CD4-positive, CD25-positive, alpha-beta regulatory T cell (primary cell): ENCODE measurements at regions not wholly inside any gene's neighbourhood (a gene's known extent, or its start where the extent isn't known, plus 50 kb on each side); places are given as distances from the start of the nearest gene placed in this dataset.

Experiments used
- ATAC-seq, 2 donors: fragments of 150-1000 bp; cut with Tn5 transposase; one replicate each; pipeline ENCODE4 v1.10.0; 2021; ENCODE audit warnings: low read depth in 2 of 2, moderate number of reproducible peaks in 2 of 2, moderate library complexity in 1 of 2
- DNase-seq, 3 donors: peaks; one replicate each; pipeline versions ENCODE4 v3.0.0 to v3.0.0-alpha.2; 2012 to 2022; ENCODE audit warnings: mixed read lengths in 1 of 3
- H3K27ac ChIP-seq: one replicate; pipeline ENCODE4 v1.7.0; 2013; ENCODE audit warnings: mild to moderate bottlenecking, low read length; ENCODE audit not compliant: insufficient read depth, poor library complexity, severe bottlenecking
- H3K27me3 ChIP-seq: one replicate; pipeline ENCODE4 v1.7.0; 2013; ENCODE audit warnings: low read length; ENCODE audit not compliant: control insufficient read depth, insufficient read depth
- H3K36me3 ChIP-seq: one replicate; pipeline ENCODE4 v1.7.0; 2013; ENCODE audit warnings: mild to moderate bottlenecking, low read length, moderate library complexity; ENCODE audit not compliant: control insufficient read depth, insufficient read depth
- H3K4me1 ChIP-seq: 2 replicates; pipeline ENCODE4 v1.7.0; 2013; ENCODE audit warnings: mild to moderate bottlenecking, low read length; ENCODE audit not compliant: insufficient read depth, control insufficient read depth, poor library complexity, severe bottlenecking
- H3K4me3 ChIP-seq: one replicate; pipeline ENCODE4 v1.7.0; 2013; ENCODE audit warnings: low read depth, mild to moderate bottlenecking, low read length, moderate library complexity
- H3K9me3 ChIP-seq, 2 experiments: 1 replicate in 1 of 2; 2 replicates in 1 of 2; pipeline ENCODE4 v1.7.0; 2013; ENCODE audit warnings: low read length in 2 of 2, mild to moderate bottlenecking in 1 of 2, moderate library complexity in 1 of 2; ENCODE audit not compliant: control insufficient read depth in 2 of 2
- H3K27ac Mint-ChIP-seq, 3 donors: one replicate each; pipeline ENCODE4 v1.8.0; 2020 to 2022; ENCODE audit warnings: mild to moderate bottlenecking in 3 of 3, mixed read lengths in 3 of 3, moderate library complexity in 2 of 3
- H3K27me3 Mint-ChIP-seq: one replicate; pipeline ENCODE4 v1.8.0; 2022; ENCODE audit warnings: mild to moderate bottlenecking, mixed read lengths
- H3K36me3 Mint-ChIP-seq: one replicate; pipeline ENCODE4 v1.8.0; 2020; ENCODE audit warnings: mixed read lengths
- H3K4me1 Mint-ChIP-seq, 4 donors: one replicate each; pipeline ENCODE4 v1.8.0; 2020 to 2022; ENCODE audit warnings: mixed read lengths in 4 of 4, mild to moderate bottlenecking in 1 of 4
- H3K4me3 Mint-ChIP-seq, 4 donors: one replicate each; pipeline ENCODE4 v1.8.0; 2020 to 2022; ENCODE audit warnings: mild to moderate bottlenecking in 4 of 4, mixed read lengths in 4 of 4, moderate library complexity in 3 of 4
- H3K9me3 Mint-ChIP-seq, 7 donors: one replicate each; pipeline ENCODE4 v1.8.0; 2020 to 2022; ENCODE audit warnings: mixed read lengths in 7 of 7, mild to moderate bottlenecking in 3 of 7, moderate library complexity in 2 of 7

DNA sequence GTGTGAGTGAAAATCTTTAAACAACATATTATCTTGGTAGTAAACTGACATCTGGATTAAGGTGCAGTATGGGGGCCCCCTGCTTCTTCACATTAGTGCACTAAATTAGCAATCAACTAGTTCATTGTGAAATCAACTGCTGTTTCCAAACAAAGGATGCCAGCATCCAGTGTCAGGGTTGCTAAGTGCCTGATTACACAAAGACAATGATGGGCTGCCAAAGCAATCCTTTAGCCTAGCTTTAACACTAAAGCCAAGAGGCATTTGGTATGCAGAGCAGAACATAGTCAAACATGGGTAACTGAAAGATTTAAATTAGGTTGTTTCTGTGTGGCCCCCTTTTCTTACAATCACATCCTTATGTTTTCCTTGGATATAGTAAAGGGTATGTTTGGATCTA, 543.1 kb upstream of the SLITRK5 start:
- Mint-ChIP-seq H3K9me3 (peaks cover 0 to 11% (median 6%) of the 10 kb centered on the region in 7 donors), H3K4me1 (no peaks in the 10 kb centered on the region), H3K4me3 (no peak overlapping the region), H3K36me3 (no peaks in the 10 kb centered on the region), H3K27ac (no peak overlapping the region), H3K27me3 (no peaks in the 10 kb centered on the region)
- Histone ChIP-seq H3K27me3 (no peaks in the 10 kb centered on the region), H3K36me3 (no peaks in the 10 kb centered on the region), H3K4me1 (no peaks in the 10 kb centered on the region), H3K27ac (no peak overlapping the region), H3K9me3 (no peaks in the 10 kb centered on the region), H3K4me3 (no peak overlapping the region)
- no peak for DNase-seq
- no peak for ATAC-seq

GRCh38 chr13:87128491-87128890, 542.7 kb upstream of the SLITRK5 start:
- Mint-ChIP-seq H3K4me1 (no peaks in the 10 kb centered on the region), H3K36me3 (no peaks in the 10 kb centered on the region), H3K4me3 (peak overlapping the region in 1 of 4 donors; percentile 43), H3K27me3 (no peaks in the 10 kb centered on the region), H3K9me3 (peaks cover 0 to 10% (median 7%) of the 10 kb centered on the region in 7 donors), H3K27ac (no peak overlapping the region)
- no peak for ATAC-seq
- Histone ChIP-seq H3K4me1 (no peaks in the 10 kb centered on the region), H3K4me3 (no peak overlapping the region), H3K36me3 (no peaks in the 10 kb centered on the region), H3K27ac (no peak overlapping the region), H3K27me3 (no peaks in the 10 kb centered on the region), H3K9me3 (no peaks in the 10 kb centered on the region)
- no peak for DNase-seq

- Mint-ChIP-seq H3K36me3 (no peaks in the 10 kb centered on the region), H3K4me3 (no peak overlapping the region), H3K27me3 (no peaks in the 10 kb centered on the region), H3K9me3 (peaks cover 0 to 8% (median 5%) of the 10 kb centered on the region in 7 donors), H3K27ac (no peak overlapping the region), H3K4me1 (no peaks in the 10 kb centered on the region)
- H3K27me3 ChIP-seq: no peaks in the 10 kb centered on the region
- ATAC-seq (no peak), DNase-seq (no peak)
- H3K4me1 ChIP-seq: no peaks in the 10 kb centered on the region
- H3K9me3 ChIP-seq: no peaks in the 10 kb centered on the region
- H3K27ac ChIP-seq: no peak overlapping the region
- no peak overlapping the region for H3K4me3 ChIP-seq
- no peaks in the 10 kb centered on the region for H3K36me3 ChIP-seq
Measured at GRCh38 chr13:87129602-87130300, 541.4 kb upstream of the SLITRK5 start.

- peaks cover 0 to 8% (median 5%) of the 10 kb centered on the region in 7 donors for H3K9me3 Mint-ChIP-seq
- Histone ChIP-seq H3K4me1 (no peaks in the 10 kb centered on the region), H3K27ac (no peak overlapping the region), H3K36me3 (no peaks in the 10 kb centered on the region), H3K27me3 (no peaks in the 10 kb centered on the region), H3K4me3 (no peak overlapping the region), H3K9me3 (no peaks in the 10 kb centered on the region)
- no peak for DNase-seq
- no peak for ATAC-seq
- H3K27me3 Mint-ChIP-seq: no peaks in the 10 kb centered on the region
- no peak overlapping the region for H3K4me3 Mint-ChIP-seq
- no peaks in the 10 kb centered on the region for H3K4me1 Mint-ChIP-seq
- no peak overlapping the region for H3K27ac Mint-ChIP-seq
- H3K36me3 Mint-ChIP-seq: no peaks in the 10 kb centered on the region
Measured at GRCh38 chr13:87130423-87130822, 540.7 kb upstream of the SLITRK5 start.

GRCh38 chr13:87131611-87132010, 539.6 kb upstream of the SLITRK5 start:
- H3K27me3 ChIP-seq: no peaks in the 10 kb centered on the region
- Mint-ChIP-seq H3K4me3 (no peak overlapping the region), H3K4me1 (no peaks in the 10 kb centered on the region), H3K9me3 (peaks cover 0 to 8% (median 3%) of the 10 kb centered on the region in 7 donors), H3K36me3 (no peaks in the 10 kb centered on the region), H3K27me3 (no peaks in the 10 kb centered on the region), H3K27ac (no peak overlapping the region)
- DNase-seq (no peak), ATAC-seq (no peak)
- H3K9me3 ChIP-seq: no peaks in the 10 kb centered on the region
- H3K4me1 ChIP-seq: no peaks in the 10 kb centered on the region
- H3K36me3 ChIP-seq: no peaks in the 10 kb centered on the region
- H3K4me3 ChIP-seq: no peak overlapping the region
- H3K27ac ChIP-seq: no peak overlapping the region

DNA sequence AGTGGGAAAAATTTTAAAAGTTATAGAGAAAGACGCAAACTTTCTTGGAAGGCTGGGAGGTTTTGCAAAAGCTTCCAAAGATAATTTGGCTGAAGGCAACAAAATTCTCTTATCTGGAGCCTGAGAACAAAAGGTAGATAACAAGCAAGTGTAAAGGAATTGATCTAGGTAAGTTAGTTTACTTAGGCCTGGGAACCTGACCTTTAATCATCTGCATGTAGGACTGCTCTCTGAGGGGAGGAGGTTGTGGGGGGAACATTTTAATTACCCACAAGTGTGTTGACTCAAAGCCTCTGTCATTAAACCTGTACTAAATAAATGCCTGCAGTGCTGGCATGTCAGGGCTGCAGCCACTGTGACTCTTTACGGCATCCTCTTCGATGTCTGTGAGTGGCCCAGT, 532.3 kb upstream of the SLITRK5 start:
- Mint-ChIP-seq H3K36me3 (no peaks in the 10 kb centered on the region), H3K27ac (no peak overlapping the region), H3K4me3 (no peak overlapping the region), H3K4me1 (no peaks in the 10 kb centered on the region), H3K9me3 (peaks cover 3 to 17% (median 10%) of the 10 kb centered on the region in 7 donors), H3K27me3 (no peaks in the 10 kb centered on the region)
- Histone ChIP-seq H3K4me3 (no peak overlapping the region), H3K4me1 (no peaks in the 10 kb centered on the region), H3K36me3 (no peaks in the 10 kb centered on the region), H3K27me3 (no peaks in the 10 kb centered on the region), H3K9me3 (no peaks in the 10 kb centered on the region), H3K27ac (no peak overlapping the region)
- DNase-seq (no peak), ATAC-seq (no peak)

DNA sequence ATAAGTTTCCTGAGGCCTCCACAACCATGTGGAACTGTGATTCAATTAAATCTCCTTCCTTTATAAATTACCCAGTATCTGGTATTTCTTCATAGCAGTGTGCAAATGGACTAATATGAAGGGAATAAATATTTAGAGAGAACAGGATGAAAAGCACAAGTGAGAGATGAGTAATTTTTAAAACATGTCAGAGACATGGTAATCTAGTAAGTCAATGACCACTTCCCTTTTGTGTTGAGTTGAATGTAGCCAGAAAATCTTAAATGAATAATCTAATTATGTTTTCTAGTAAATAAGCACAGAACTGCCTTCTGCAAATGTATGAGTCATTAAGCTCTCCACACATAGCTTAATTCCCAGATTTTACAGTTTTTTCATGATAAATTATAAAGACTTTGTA, 524.1 kb upstream of the SLITRK5 start:
- no peak overlapping the region for H3K27ac Mint-ChIP-seq
- H3K4me3 Mint-ChIP-seq: no peak overlapping the region

GRCh38 chr13:87153371-87153770, 517.8 kb upstream of the SLITRK5 start:
- Mint-ChIP-seq H3K36me3 (no peaks in the 10 kb centered on the region), H3K27ac (no peak overlapping the region)

More for the DNA sequence above, 524.1 kb upstream of the SLITRK5 start:
- Histone ChIP-seq H3K4me1 (no peaks in the 10 kb centered on the region), H3K27ac (no peak overlapping the region), H3K36me3 (no peaks in the 10 kb centered on the region), H3K9me3 (peaks cover 0 to 2% of the 10 kb centered on the region in 2 experiments), H3K4me3 (no peak overlapping the region), H3K27me3 (no peaks in the 10 kb centered on the region)
- Mint-ChIP-seq H3K9me3 (peaks cover 2 to 15% (median 6%) of the 10 kb centered on the region in 7 donors), H3K36me3 (no peaks in the 10 kb centered on the region), H3K4me1 (peaks cover 0 to 4% (median 0%) of the 10 kb centered on the region in 4 donors), H3K27me3 (no peaks in the 10 kb centered on the region)
- DNase-seq (no peak), ATAC-seq (no peak)

More at GRCh38 chr13:87153371-87153770, 517.8 kb upstream of the SLITRK5 start:
- no peak overlapping the region for H3K4me3 ChIP-seq
- H3K4me3 Mint-ChIP-seq: no peak overlapping the region
- no peaks in the 10 kb centered on the region for H3K27me3 Mint-ChIP-seq
- ATAC-seq (no peak), DNase-seq (no peak)
- peaks cover 0 to 4% (median 0%) of the 10 kb centered on the region in 4 donors for H3K4me1 Mint-ChIP-seq
- H3K9me3 Mint-ChIP-seq: peaks cover 0 to 12% (median 3%) of the 10 kb centered on the region in 7 donors
- H3K27ac ChIP-seq: no peak overlapping the region
- H3K36me3 ChIP-seq: no peaks in the 10 kb centered on the region
- no peaks in the 10 kb centered on the region for H3K4me1 ChIP-seq
- peaks cover 0 to 2% of the 10 kb centered on the region in 2 experiments for H3K9me3 ChIP-seq
- H3K27me3 ChIP-seq: no peaks in the 10 kb centered on the region
